Activated CD4-positive, alpha-beta T cell treated with anti-CD3 and anti-CD28 coated beads, Interleukin-10, Interleukin-2, amounts not matched to agents 100 ng/mL and 50 ng/mL, durations not matched to agents 16 hours and 8 hours (primary cell): ENCODE measurements at regions not wholly inside any gene's neighbourhood (a gene's known extent, or its start where the extent isn't known, plus 50 kb on each side); places are given as distances from the start of the nearest gene placed in this dataset.

Source experiments
- DNase-seq: peaks from one replicate; pipeline ENCODE4 v3.0.0-alpha.2; 2020

DNA sequence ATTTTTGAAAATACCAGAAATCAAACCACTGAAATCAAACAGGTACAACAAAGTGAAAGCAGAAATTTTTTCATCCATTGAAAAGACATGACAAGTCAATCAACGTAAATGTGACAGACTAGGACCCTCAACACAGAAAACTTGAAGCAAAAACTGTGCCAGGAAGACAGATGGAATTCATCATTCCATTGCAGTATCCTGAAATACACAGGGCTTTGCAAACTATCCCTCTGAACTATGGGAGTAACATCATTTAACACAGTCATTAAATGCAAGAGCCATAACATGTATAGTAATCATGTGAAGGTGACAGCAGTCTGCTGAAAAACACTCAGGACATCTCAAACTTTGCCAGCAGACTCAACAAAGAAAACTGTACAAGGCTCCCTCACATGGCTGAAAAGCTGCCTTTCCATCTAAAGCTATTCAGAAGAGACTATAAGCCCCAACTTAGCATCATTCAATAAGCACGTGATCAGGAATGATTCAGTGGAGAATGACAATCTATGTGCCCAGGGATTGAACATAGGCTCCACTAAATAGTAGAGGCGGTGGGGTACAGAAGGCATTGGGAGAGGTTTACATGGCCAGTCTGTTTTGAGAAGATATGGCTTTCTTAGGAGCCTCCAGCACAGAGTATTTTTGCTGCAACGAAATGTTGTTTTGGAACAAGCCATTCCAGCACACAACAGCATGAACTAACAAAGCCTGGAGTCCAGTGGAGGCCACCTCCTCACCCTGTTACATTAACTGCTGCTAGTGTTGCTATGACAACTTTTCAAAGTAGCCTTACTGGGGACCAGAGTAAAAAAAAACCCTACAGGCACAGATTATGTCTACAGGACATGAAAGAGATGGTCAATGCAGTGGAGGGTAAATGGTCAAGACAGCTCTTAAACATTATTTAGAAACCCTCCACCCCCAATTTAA, 274.5 kb upstream of the NOCT start:
- no peak for DNase-seq

DNA sequence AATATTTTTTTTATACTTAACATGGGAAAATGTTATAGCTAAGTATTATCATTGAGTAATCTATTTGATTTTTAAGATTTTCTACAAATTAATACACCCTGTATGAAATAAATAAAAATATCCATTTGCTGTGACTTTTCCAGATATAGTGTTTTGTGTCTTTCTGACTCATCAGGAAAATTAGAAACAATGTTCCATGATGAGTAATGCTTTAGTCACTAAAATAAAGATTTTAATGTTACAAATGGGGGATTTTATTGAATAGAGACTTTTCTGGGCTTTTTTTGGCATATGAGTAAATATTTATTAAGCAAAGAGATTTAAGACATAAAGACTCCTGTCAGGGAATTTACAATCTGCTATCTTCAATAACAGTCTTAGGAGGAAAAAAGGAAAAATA, 279.2 kb upstream of the NOCT start:
- DNase-seq: no peak

DNA sequence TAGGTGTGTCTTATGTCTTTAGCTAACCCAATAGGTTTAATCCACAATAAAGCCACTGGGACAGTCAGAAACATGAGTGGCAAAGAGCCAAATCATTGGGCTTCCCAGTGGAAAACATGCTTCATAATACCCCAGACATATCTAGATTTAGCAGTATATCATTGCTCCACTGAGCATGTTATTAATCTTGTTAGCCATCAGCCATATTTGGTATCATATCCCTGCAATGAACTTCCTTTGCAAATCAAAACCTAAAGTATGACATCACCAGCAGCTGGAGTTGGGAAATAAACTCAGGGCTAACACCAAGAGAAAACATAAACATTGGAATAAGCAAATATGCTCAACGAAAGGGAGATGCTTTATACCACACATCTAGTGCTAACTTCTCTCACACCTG, 280.8 kb upstream of the NOCT start:
- DNase-seq: no peak

GRCh38 chr4:138728566-138728965, 287.0 kb upstream of the NOCT start:
- DNase-seq: no peak

GRCh38 chr4:138727731-138728130, 287.9 kb upstream of the NOCT start:
- DNase-seq: no peak

DNA sequence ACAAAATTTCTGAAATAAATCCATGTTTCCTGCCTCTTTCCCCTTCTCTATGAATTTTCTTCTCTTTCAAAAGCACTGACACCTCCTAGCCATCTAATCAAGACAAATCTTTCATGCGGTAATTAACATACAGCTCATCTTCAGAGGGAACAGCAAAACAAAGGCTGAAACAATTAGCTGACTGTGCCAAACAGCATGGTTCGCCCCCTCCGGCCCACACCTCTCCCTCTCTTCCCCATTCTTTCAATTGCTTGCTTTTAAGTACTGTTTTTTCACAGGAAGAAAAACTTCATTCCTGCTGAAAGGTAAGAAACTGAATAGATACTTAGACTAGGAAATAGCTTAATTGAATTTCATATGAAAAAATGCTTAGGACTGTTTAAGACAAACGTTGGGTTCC, 291.1 kb upstream of the NOCT start:
- DNase-seq: no peak

DNA sequence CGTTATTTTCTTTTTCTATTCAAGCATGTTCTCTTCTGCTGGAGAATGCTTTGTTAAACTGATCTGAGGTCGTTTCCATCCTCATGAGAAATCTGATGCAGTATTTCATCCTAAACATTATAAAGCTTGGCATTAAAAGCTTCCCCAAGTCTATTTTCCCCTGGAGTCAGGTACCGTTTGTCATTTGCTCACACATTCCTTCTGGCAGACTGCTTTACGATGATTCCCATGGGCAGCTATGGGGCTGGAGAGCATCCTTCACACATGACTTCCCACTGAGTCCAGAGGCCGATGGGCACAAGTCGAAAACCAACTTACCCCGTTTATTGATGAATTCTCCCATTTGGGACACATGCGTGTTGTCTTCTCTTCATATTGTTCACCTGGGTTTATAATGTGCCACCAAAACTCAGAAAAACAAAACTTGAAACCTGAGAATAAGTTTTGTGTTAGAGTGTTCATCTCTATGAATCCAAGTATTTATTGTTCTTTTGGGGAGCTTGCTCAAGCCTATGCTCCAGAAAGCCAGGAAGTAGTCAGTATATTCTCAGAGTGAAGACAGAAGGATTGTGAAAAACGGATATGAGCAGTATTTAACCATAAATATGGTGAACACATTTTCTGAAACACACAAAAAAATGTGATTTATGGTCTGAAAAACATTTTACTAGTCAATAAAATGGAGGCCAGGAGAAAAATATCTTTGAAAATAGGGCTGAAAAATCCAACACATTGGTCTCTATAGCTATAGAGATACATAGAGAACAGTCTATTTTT, 298.8 kb upstream of the NOCT start:
- DNase-seq: no peak

- DNase-seq: no peak
These were observed 305.3 kb upstream of the NOCT start for GRCh38 chr4:138710297-138710696.

- no peak for DNase-seq
These were observed 305.7 kb upstream of the NOCT start for GRCh38 chr4:138709859-138710258.

DNA sequence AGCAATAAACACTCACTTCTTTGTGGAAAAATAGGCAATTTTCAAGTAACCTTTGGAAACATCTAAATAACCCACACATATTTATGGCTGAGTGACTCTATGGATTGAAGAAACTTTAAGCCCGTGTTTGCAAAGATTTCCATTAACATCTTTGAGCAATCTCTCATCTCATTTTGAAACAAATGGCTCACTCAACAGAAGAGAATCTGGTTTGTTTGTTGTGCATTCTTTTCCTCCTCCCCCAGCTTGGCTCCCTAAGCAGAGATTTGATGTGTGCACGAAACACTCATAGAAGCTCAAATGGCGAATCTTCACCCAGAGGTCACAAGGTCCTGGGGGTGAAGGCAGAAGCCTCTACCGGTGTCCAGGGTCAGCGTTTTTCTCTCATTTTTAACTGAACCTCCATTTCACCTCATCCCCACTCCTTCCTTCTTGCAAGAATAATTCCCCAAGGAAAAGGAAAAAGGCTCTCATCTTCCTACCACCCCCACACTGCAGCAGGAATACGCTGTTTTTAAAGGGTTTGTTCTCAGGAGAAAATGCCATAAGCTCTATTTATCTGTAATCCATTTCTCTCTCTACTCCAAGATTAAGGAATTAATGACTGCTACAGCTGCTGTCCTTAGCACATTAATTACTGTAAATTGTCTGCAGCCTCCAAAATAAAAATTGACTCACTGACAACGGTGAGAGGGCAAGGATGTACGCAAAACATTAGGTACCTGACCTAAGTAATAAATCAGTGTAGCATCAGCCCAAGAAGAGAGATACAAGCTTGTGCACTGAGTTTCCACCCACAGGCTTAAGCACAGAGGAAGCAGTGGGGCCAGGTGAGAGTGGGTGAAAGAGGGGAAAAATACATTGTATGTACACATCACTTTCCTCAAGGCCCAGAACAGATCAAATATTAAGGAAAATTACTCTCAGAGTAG, 307.6 kb upstream of the NOCT start:
- no peak for DNase-seq

DNA sequence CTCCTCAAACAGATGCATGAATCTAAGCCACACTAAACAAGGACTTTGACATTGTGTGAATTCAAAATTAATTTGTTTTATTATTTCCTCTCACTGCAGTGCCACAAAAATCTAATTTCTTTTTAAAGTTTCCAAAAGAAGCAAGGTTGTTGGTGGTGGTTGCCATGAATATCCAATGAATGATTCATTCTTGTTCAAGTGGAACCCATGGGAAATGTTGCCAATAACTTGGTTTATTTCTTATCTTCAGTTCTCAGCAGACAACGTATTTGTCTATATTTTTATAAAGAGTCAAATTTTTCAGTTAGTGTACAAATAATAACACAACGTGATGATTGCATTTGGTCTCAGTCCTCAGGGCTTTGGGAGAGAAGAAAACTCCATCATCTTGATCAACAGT, 309.4 kb upstream of the NOCT start:
- DNase-seq: no peak

DNA sequence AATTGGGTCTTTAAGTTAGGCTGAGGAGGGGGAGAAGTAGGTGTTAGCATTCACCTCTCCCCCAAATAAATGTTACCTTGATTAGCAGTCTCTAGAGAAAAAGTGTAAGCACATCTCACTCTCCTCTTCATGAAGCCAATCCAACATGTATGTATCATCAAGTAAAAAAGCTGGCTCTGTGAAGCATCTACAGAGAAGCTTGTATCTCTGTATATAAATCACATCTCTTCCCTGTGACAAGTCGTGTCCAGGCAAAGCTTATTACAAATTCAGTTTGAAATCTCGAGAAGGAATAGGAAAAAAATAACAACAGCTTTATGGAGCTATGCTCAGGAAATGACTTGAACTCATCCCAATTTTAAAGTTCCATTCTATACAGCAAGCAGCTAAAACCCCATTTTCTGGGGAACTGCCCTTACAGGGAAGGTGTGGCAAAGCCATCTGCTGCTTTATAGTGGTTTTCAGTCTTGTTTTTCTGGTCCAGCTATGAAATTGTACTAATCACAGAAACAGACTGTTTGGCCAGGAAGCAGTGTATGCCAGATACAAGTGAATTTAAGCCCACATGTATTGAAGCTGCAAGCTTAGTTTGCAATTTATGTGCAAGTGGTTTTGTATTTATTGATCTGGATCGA, 313.3 kb upstream of the NOCT start:
- no peak for DNase-seq

- no peak for DNase-seq
These were observed 316.9 kb upstream of the NOCT start for GRCh38 chr4:138698641-138699040.

GRCh38 chr4:138697851-138698250, 317.7 kb upstream of the NOCT start:
- DNase-seq: no peak

DNA sequence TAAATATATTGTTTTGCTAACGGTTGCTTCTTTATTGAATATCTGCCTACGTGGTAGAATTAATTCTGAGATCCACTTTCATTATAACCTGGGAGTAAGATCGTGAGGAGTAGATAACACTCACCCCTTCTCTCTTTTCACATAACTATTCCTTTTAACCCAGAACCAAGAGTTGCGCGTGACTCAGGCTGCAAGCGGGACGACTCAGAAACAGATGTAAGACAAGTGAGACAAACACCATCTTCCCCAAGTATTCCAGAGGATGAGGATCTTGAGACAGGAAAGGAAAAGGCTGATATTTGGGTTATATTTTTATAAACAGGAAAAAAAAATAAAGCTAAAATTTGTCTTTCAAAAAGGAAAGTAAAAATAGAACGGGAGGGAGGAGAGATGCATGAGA, 318.8 kb upstream of the NOCT start:
- DNase-seq: no peak

GRCh38 chr4:138696058-138696457, 319.5 kb upstream of the NOCT start:
- no peak for DNase-seq

DNA sequence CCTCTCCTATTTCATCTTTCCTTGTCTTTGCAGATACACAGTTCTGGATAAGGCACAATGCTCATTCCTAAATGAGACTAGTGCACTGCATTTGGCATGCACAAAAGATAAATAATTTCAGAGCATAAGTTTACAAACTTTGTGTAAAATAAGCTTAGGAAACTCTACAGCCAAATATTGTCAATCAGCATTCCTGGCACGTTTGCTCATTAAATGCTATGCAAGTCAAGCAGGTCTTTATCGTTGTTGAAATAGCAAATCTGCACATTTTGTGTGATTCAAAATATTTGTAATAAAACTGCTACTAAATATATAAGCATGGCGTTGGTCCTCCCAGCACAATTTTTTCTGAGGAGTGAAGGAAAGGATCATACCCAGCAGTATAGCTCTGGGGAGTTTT, 322.1 kb upstream of the NOCT start:
- DNase-seq: no peak

DNA sequence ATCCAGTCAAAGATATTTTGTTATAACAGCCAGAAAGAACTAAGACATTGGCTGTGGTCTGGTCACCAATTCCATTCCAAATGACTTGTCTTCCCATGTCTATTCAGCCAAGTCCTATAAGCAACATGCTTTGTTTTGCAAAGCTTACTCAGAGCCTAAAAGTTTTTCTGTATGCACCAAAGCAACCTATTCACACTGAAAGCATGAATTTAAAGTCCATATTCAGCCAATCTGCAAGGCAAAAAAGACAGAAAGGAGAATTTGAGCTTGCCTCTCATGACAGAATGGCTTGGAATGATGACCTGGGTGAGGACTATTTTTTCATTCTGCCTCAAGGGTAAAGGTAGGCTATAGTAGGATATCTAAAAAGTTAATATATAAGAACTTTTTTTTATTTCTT, 323.2 kb upstream of the NOCT start:
- DNase-seq: no peak

GRCh38 chr4:138689593-138689992, 326.0 kb upstream of the NOCT start:
- no peak for DNase-seq

DNA sequence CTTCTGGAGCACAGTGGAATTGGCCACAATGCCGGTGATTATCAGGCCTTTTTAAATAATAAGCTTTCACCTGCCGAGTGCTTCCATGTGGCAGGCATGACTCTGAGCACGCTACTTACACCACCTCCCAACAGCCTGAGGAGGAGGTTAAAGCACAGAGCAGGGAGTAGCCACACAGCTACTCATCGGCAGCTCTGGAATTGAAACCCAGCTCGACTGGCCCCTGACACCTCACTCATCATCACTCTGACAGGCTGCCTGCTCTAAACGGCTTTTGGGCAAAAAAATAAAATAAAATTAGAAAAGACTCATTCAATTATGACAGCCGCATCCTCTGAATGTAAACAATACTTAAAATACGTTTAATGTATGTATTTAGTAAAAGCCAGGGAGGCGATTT, 326.4 kb upstream of the NOCT start:
- no peak for DNase-seq

DNA sequence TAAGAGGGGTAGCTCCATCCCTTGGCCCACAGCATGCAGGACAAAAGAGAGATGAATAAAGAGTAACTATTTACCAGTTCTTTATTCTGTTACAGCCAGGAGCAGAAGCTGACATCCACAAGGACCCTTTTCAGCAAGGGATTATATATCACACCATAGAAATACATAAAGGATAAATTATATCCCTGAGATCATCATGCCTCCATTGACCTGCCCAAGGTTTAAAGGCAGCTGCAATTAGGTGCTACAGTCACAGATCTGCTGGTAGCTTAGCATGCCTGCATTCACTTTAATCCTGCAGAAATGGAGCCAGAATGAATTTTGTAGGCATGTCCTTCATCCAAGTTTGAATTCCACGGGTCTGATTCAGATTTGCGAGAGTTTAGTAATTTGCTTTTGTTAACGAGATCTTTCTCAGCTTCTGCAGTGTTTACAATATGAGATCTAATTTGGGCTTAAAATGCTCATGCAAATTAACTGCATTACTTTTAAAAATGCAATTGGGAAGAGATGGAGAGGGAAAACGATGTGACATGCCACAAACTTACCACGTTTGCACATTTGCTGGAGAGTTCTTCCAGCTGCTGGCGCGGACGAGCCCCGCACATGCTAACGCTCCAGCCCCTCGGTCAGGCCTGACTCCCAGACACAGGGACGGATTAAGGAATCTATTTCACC, 327.0 kb upstream of the NOCT start:
- DNase-seq: no peak
